Ovary (tissue), 7 donors: ENCODE measurements at regions not wholly inside any gene's neighbourhood (a gene's known extent, or its start where the extent isn't known, plus 50 kb on each side); places are given as distances from the start of the nearest gene placed in this dataset.

Source experiments
- DNase-seq, 5 donors: peaks; one replicate each; pipeline ENCODE4 v3.0.0-alpha.2; 2019 to 2020
- H3K27ac ChIP-seq, 2 donors: fragments of 200-600 bp; one replicate each; pipeline versions ENCODE4 v1.5.1 to v1.8.0; 2019 to 2022
- H3K27me3 ChIP-seq: fragments of 200-600 bp; one replicate; pipeline ENCODE4 v1.8.0; 2022
- H3K36me3 ChIP-seq: fragments of 200-600 bp; sonication (generic); one replicate; pipeline ENCODE4 v1.5.1; 2019
- H3K4me1 ChIP-seq: one replicate; pipeline ENCODE4 v1.8.1; 2013; ENCODE audit warnings: mild to moderate bottlenecking, moderate library complexity; ENCODE audit not compliant: insufficient read depth
- H3K4me3 ChIP-seq: fragments of 200-600 bp; sonication (generic); one replicate; pipeline ENCODE4 v1.5.1; 2017
- H3K9me3 ChIP-seq, 2 donors: fragments of 200-600 bp in 1 of 2; sonication (generic) in 1 of 2; one replicate each; pipeline versions ENCODE4 v1.5.1 to v1.8.1; 2013 to 2019; ENCODE audit warnings: mild to moderate bottlenecking in 1 of 2, moderate library complexity in 1 of 2
- EP300 ChIP-seq: sonication (generic); formaldehyde crosslinking; IDR thresholded peaks from one replicate; pipeline ENCODE4 v1.6.1; 2017; ENCODE audit warnings: antibody characterized with exemption
- POLR2A ChIP-seq: fragments of 450-650 bp; IDR thresholded peaks from one replicate; pipeline ENCODE4 v1.6.1; 2017; ENCODE audit warnings: antibody characterized with exemption, mild to moderate bottlenecking, moderate library complexity
- WGBS, 3 donors: extraction: QIAGEN DNeasy Blood & Tissue Kit in 1 of 3; methylation state at CpG; one replicate each; pipeline versions ENCODE4 v1.1.5 to v1.1.7; 2013 to 2017; 5-methylcytosine and 5-hydroxymethylcytosine counted together
- intact Hi-C, 4 donors: fragments of 100-400 bp; cut with DNase I; formaldehyde crosslinking; loops; one replicate each; pipeline versions ENCODE4 v1.11.0 to v1.15.1; 2022 to 2023
- TF ChIP-seq, protein P1 (sequence below), 3 donors: fragments of 450-650 bp in 2 of 3; fragments of 200-600 bp in 1 of 3; IDR thresholded peaks; one replicate each; pipeline versions ENCODE4 v1.5.1 to v1.8.0; 2016 to 2022; ENCODE audit warnings: antibody characterized with exemption in 3 of 3, mild to moderate bottlenecking in 1 of 3
- donor health status: DM: no; HTN: no; CAD: no; lungs with moderate emphysema.
- donor health status: DM: no; HTN: no; CAD: no.
- donor health status: Bipolar disorder and iron deficiency.
- donor health status: DM: no; HTN: no; CAD: no.
- donor health status: DM: yes; HTN: yes; CAD: no.

GRCh38 chr20:6954219-6954618, 186.7 kb downstream of the BMP2 start:
- intact Hi-C loops: no loop called here
- no peak for DNase-seq
- Histone ChIP-seq H3K27me3 (no peaks in the 10 kb centered on the region), H3K4me1 (no peaks in the 10 kb centered on the region), H3K36me3 (no peaks in the 10 kb centered on the region), H3K9me3 (no peaks in the 10 kb centered on the region), H3K4me3 (no peak overlapping the region), H3K27ac (no peak overlapping the region)
- TF ChIP-seq POLR2A: no peak
- no peak for TF ChIP-seq EP300
- TF ChIP-seq, protein P1, sequence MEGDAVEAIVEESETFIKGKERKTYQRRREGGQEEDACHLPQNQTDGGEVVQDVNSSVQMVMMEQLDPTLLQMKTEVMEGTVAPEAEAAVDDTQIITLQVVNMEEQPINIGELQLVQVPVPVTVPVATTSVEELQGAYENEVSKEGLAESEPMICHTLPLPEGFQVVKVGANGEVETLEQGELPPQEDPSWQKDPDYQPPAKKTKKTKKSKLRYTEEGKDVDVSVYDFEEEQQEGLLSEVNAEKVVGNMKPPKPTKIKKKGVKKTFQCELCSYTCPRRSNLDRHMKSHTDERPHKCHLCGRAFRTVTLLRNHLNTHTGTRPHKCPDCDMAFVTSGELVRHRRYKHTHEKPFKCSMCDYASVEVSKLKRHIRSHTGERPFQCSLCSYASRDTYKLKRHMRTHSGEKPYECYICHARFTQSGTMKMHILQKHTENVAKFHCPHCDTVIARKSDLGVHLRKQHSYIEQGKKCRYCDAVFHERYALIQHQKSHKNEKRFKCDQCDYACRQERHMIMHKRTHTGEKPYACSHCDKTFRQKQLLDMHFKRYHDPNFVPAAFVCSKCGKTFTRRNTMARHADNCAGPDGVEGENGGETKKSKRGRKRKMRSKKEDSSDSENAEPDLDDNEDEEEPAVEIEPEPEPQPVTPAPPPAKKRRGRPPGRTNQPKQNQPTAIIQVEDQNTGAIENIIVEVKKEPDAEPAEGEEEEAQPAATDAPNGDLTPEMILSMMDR (IDR thresholded peaks at IDR 0.05): no peak
- WGBS, 3 donors: 49 to 54% (median 52%) methylated on average over 2 of the region's 2 CpGs

DNA sequence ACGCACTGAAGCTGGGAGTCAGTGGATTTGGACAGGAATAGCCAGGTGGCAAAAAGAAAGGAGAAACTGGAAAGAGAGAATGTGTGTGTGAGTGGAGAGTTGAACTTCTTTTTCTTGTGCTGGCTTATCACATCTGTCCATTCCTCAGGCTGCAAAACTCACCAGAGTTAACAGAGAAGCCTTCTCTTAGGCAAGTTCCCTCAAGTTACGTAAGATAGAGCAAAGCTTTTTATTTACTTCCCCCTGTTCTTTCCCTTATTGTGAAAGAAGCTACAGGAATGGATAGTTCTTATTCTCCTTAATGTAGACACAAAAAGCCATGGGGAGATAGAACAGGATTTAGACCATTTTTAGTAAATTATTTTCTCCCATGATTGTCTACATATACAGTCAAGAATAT, 188.6 kb downstream of the BMP2 start:
- 82 to 94% (median 89%) methylated on average over 2 of the region's 2 CpGs for WGBS, 3 donors
- Histone ChIP-seq H3K27me3 (no peaks in the 10 kb centered on the region), H3K4me1 (no peaks in the 10 kb centered on the region), H3K27ac (no peak overlapping the region), H3K36me3 (no peaks in the 10 kb centered on the region), H3K4me3 (no peak overlapping the region), H3K9me3 (no peaks in the 10 kb centered on the region)
- TF ChIP-seq POLR2A (no peak), EP300 (no peak)
- TF ChIP-seq, protein P1 (IDR thresholded peaks at IDR 0.05): no peak
- DNase-seq: no peak
- intact Hi-C loops: no loop called here

- no peak for DNase-seq
- TF ChIP-seq, protein P1 (IDR thresholded peaks at IDR 0.05): no peak
- TF ChIP-seq POLR2A (no peak), EP300 (no peak)
- WGBS, 3 donors: 69 to 76% (median 74%) methylated on average over 5 of the region's 5 CpGs
- Histone ChIP-seq H3K27me3 (no peaks in the 10 kb centered on the region), H3K27ac (no peak overlapping the region), H3K4me3 (no peak overlapping the region), H3K36me3 (no peaks in the 10 kb centered on the region), H3K4me1 (no peaks in the 10 kb centered on the region), H3K9me3 (no peaks in the 10 kb centered on the region)
- intact Hi-C loops: no loop called here
Observed at GRCh38 chr20:6956574-6956973, 189.1 kb downstream of the BMP2 start.

DNA sequence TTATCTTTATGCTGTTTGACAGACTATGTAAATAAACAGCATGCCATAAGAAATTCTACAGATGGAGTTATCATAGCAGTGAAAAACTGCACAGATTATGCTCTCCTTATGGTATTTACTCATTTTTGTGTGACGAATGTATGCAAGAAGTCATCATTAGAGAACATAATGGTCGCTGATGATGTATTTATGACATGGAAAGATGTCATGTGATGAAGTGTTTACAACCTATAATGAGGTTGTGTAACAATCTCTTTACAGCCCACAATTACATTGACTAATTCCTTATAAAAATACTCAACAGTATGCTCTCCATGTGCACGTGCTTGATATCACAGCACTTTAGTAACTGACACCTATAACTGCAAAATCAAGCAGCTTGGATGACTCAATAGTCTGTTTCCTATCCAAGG, 192.4 kb downstream of the BMP2 start:
- intact Hi-C loops: no loop called here
- Histone ChIP-seq H3K27me3 (no peaks in the 10 kb centered on the region), H3K9me3 (no peaks in the 10 kb centered on the region), H3K27ac (no peak overlapping the region), H3K36me3 (no peaks in the 10 kb centered on the region), H3K4me3 (no peak overlapping the region), H3K4me1 (no peaks in the 10 kb centered on the region)
- TF ChIP-seq EP300 (no peak), POLR2A (no peak)
- TF ChIP-seq, protein P1 (IDR thresholded peaks at IDR 0.05): no peak
- WGBS, 3 donors: 24 to 40% (median 25%) methylated on average over 3 of the region's 3 CpGs
- no peak for DNase-seq

GRCh38 chr20:6966721-6967120, 199.2 kb downstream of the BMP2 start:
- Histone ChIP-seq H3K36me3 (no peaks in the 10 kb centered on the region), H3K4me3 (no peak overlapping the region), H3K27ac (no peak overlapping the region), H3K27me3 (no peaks in the 10 kb centered on the region), H3K4me1 (no peaks in the 10 kb centered on the region), H3K9me3 (no peaks in the 10 kb centered on the region)
- 79 to 85% (median 80%) methylated on average over 1 of the region's 1 CpG for WGBS, 3 donors
- no peak for DNase-seq
- TF ChIP-seq, protein P1 (IDR thresholded peaks at IDR 0.05): no peak
- TF ChIP-seq EP300: no peak
- no peak for TF ChIP-seq POLR2A
- intact Hi-C loops: no loop called here
